GM19372 (cell line): ENCODE measurements at regions not wholly inside any gene's neighbourhood (a gene's known extent, or its start where the extent isn't known, plus 50 kb on each side); places are given as distances from the start of the nearest gene placed in this dataset.
"Not testable (repeated sequence)": the region's sequence is repeated elsewhere in the genome, so short reads cannot be mapped to it uniquely, and the experiment has no call there.

Experiments used
- ATAC-seq: cut with Tn5 transposase; IDR thresholded peaks from one replicate; pipeline ENCODE4 v1.9.1; 2021; ENCODE audit warnings: mild to moderate bottlenecking, low read depth, moderate library complexity; ENCODE audit not compliant: unreplicated experiment

DNA sequence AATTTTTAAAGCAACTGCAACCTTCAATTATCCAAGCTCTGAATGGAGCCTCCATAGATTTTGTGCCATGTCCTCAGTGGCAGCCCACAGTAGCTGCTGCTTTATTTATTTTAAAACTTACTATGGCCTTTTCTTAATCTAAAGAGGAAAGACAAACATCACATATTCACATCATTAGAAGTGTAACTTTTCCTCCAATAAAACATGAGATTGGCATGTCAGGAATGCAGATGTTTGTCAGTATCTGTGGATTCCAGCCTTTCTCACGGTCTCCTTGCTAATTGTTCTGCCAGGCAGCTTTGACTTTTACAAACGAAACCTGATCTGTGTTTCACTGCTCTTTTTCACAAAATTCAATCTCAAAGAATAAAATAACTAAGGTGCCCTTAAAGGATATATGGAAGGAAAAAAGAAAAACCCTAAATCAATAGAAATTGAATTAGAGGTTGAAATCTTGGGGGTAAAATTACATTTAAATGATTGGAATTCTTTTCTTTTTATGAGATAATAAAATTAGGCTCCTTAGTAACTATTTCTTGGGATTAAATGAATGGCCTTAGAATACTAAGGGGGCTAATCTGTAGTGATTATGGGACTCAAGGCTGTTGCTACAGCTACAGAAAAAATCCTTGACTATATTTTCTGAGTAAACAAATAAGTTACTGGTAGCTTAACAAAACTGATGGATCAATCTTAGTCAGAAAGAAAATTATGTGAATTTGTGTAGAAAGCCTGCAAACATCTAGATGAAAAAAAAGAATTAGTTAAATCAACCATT is 151.3 kb downstream of the RTL9 start:
- ATAC-seq: no peak

DNA sequence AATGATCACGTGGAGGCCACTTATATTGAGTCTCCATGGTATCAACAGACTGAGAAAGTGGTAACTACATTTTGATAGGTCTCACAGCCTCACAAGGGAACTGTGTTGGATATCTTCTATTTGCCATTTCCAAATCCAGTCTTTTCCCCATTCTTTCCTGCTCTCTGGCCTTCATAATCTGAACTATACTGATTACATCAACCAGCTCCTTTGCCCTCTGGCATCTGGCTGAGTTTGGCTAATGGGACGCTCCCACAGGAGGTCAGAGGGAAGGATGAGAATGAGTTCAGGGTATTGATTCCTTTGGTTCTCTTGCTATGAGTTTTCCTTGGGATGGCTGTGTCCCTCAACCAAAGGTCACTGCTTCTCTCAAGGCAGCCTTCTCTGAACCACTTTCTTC is 152.6 kb downstream of the RTL9 start:
- ATAC-seq: no peak

DNA sequence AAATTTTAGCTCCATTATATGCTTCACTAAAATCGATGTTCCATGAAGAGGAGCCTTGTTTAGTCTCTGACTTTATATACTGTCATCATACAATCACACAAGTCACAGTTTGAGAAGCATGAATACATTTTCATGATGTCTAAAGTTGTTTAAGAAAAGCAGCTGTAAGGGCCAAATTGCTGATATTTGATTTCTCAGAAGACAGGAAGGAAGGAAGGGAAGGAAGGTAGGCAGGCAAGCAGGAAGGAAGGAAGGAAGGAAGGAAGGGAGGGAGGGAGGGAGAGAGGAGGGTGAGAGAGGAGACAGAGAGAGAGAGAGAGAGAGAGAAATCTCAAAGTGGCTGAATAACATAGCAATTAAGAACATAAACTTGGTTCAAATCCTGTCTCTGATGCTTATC is 153.7 kb downstream of the RTL9 start:
- no peak for ATAC-seq

DNA sequence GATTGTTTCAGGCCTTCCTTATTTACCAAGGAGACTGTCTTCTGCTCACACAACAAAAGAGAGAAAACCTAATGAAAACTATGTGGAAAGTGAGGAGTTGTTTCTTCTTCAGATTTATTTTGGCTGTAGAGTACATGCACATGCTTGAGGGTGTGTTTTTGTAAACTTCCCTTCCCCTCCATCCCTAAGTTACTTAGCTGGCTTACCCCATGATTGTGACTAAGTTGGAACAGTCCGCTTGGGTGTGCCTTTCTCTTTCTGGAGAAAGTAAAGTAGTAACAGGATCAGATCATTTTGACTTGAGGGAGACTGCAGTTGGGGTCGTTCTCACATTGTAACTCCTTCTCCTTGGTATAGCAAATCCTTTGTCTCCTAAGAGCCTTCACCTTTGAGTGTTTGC is 155.9 kb downstream of the RTL9 start:
- ATAC-seq: no peak

DNA sequence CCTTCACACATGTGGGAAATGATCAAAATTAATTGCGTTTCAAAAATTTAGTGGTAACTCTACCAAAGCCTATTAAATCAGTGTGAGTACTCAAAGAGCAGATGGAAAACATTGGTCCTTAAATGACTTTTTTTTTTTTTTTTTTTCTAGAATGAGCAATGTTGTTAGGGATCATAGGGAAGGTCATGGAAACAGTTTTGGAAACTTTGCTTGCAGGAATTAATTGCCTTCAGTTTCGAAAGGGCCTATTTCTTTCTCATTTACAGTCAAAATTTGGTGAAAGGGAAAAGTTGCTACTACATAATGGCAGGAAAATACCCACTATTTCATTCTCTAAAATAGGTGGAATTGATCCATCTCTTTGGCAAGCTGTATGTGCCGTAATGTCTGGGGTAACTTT is 160.9 kb downstream of the RTL9 start:
- no peak for ATAC-seq

DNA sequence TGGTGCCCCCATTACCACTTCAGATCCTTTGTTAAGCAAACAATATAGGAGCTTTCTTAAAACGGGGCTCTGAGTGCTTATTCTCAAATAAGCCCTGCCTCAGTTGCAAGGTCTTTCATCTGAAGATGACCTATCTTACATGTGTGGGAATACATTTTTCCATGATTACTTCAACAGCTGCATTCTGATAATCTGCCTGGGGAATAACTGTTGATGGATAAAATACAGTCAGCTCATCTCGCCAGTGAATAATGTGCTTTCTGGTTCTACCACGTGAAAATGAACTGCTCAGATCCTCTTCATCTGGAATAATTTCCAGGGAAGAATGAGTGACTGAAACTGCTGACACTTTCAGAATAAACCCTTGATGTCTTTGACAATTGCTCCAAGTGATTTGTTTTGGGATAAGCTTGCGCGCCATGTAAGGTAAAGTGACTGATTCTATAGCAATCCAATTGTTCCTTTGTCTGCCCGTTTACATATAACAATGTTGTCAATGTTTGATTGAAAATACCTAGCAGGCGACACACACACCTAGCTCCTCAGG is 161.3 kb downstream of the RTL9 start:
- no peak for ATAC-seq

DNA sequence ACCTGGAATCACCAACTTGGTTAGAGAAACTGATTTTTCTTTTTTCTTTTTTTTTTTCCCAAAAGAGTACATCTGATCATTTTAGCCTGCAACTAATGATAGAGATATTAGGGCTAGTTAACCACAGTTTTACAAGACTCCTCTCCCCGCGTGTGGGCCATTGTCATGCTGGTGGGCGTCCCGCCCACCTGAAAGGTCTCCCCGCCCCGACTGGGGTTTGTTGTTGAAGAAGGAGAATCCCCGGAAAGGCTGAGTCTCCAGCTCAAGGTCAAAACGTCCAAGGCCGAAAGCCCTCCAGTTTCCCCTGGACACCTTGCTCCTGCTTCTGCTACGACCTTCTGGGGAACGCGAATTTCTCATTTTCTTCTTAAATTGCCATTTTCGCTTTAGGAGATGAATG is 162.0 kb downstream of the RTL9 start:
- ATAC-seq: not testable (repeated sequence)

DNA sequence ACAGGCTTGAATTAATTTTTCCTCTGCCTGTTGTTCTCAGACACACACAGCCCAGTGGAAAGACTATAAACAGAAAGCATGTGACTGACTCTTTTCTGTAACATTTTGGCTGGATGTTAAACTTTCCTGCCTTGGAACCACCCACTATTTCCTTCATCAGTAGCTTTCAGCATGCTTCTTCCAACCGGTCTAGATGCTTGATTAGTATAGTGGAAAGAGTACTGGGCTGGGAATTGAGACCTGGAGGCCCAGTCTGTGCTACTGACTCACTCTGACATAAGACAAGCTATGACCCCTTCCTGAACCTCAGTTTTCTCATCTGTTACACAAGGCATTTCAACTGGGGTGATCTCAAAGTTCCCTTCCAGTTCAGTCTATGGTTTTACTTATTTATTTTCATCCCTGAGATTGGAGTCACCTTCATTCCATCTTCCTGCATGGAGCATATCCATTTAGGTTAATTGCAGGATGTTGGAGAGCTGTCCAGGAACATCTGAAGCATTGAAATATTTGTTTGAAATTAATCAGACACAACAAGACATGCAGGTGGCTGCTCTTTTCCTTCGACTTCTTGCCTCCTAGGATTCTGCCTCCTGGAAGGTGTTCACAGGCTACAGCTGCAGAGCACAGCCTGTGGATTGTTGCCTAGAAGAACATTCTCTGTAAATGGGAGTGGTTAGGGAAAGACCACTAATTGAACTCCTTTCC is 173.4 kb downstream of the RTL9 start:
- no peak for ATAC-seq

DNA sequence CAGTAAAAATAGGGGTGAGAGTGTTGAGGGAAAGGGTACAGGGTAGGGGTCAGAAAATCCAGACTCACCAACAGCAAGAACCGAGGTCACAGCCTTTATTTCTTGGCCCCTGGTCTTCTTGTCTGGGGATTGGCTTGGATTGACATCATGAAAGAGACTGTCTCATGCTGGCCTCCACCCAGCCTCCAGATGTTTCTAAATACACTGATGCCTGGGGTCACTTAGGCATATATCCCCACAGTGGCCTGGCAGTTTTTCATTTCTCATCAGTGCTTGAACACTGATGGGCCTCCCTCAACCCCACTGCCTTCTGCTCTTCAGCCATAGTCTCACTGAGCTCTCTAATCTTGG is 173.9 kb downstream of the RTL9 start:
- no peak for ATAC-seq

DNA sequence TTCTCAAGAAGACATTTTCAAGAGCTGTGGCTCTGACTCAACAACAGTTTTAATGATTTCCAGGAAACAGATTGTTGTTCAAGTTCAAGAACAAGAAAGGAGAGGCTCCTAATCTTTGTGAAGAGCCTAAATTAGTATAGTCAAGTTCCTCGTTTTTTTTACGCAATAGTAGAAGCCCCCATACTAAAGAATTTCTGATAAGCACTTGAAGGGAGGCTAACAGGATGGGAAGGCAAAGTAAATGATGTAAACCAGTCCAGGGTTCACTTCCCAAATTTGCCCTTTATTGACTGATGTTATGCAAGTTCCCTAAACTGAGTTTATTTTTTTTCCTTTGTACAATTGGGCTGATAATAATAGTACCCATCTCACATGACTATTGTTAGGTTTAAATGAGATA is 178.2 kb downstream of the RTL9 start:
- no peak for ATAC-seq

DNA sequence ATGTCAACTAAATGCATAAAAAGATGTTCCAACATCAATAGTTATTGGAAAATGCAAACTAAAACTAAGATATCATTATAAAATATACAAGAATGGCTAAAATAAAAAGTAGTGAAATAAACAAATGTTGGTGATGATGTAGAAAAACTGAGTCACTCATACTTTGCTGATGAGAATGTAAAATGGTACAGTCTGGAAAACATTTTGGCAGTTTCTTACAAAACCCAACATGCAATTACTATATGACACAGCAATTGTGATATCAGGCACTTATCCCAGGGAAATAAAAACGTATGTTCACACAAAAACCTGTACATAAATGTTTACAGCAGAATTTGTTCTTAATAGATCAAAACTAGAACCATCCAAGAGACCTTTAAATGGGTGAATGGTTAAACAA is 182.6 kb downstream of the RTL9 start:
- ATAC-seq: no peak

DNA sequence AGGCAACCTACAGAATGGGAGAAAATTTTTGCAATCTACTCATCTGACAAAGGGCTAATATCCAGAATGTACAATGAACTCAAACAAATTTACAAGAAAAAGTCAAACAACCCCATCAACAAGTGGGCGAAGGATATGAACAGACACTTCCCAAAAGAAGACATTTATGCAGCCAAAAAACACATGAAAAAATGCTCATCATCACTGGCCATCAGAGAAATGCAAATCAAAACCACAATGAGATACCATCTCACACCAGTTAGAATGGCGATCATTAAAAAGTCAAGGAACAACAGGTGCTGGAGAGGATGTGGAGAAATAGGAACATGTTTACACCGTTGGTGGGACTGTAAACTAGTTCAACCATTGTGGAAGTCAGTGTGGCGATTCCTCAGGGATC is 192.2 kb downstream of the RTL9 start:
- ATAC-seq: not testable (repeated sequence)

DNA sequence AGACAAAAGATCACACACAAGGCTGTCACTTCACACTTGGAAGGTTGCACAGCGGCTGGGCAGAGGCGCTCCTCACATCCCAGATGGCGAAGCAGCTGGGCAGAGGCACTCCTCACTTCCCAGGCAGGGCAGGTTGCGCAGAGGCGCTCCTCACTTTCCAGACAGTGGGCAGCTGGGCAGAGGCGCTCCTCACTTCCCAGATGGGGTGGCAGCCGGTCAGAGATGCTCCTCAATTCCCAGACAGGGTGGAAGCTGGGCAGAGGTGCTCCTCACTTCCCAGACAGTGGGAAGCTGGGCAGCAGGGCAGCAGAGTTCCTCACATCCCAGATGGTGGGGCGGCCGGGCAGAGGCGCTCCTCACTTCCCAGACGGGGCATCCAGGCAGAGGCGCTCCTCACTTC is 199.2 kb downstream of the RTL9 start:
- no peak for ATAC-seq

DNA sequence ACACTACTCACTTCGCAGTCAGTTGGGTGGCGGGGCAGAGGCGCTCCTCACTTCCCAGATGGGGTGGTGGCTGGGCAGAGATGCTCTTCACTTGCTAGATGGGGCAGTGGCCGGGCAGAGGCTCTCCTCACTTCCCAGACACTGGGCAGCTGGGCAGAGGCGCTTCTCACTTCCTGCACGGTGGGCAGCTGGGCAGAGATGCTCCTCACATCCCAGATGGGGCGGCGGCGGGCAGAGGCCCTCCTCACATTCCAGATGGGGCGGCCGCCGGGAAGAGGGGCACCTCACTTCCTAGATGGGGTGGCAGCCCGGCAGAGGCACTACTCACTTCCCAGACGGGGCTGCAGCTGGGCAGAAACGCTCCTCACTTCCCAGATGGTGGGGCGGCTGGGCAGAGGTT is 199.8 kb downstream of the RTL9 start:
- ATAC-seq: no peak

DNA sequence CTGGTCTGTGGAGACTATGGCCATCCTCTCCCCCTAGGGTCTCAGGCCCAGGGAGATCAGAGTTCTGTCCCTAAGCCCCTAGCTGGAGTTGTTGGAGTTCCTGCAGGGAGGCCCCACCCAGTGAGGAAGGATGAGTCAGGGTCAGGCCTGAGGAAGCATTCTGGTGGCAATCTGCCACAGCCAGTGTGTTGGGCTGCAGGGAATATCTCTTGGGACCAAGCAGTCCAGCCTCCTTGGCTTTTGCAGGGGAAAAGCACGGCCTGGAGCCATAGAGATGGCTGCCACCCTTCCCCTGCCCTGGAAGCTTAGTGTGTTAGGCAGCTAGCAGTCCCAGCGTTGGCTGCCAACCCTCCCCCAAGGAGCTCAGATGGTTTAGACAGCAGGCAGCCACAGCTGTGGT is 202.4 kb downstream of the RTL9 start:
- ATAC-seq: no peak

DNA sequence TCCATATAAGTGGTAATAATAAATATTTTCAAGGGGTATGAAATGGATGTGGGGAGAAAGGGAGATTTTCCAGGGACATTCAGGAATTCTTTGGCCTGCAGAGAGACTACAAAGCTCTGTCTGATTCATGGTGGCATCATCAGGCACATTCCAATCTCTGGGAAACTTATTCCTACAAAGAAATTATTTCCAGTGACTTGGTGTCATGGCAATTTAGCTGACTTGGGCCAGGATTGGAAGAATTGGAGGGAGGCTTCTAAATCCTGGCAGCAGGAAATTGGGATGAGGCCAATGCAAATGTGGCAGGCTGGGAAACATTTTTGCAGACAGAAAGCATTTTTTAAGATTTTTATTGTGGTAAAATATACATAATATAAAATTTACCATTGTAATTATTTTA is 204.6 kb downstream of the RTL9 start:
- ATAC-seq: no peak

DNA sequence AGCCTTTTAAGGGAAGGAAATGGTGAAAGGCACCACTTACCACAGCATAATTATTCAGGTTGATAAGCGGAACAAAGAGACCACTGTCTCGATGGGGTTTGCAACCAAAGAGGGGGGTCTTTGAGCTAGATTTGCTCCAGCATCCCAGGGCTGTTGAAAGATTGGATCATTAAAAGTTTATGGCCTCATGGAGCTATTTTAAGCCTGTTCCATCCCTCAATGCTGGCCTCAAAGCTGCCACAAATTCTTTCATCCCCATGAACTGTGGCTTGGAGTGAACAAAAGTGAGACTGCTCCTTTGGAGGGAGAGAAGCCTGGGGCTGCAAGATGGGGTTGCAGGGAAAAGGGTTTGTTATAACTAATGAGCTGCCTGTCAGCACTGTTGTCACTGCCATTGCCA is 209.8 kb downstream of the RTL9 start:
- no peak for ATAC-seq

DNA sequence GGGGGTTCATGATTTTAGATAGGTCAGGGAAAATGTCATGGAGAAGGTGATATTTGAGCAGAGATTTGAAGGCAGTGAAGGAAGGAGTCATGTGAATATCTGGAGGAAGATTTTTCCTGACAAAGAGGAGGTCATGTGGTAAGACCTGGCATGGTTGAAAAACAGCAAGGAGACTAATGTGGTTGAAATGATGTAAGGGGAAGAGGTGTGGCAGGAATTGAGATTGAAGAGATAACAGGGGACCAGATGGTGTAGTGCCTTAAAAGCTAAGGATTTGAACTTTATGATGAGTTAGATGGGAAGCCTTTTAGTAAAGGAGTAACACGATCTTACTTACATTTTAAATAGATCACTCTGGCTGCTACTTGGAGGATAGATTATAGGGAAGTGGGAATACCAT is 210.9 kb downstream of the RTL9 start:
- ATAC-seq: no peak

DNA sequence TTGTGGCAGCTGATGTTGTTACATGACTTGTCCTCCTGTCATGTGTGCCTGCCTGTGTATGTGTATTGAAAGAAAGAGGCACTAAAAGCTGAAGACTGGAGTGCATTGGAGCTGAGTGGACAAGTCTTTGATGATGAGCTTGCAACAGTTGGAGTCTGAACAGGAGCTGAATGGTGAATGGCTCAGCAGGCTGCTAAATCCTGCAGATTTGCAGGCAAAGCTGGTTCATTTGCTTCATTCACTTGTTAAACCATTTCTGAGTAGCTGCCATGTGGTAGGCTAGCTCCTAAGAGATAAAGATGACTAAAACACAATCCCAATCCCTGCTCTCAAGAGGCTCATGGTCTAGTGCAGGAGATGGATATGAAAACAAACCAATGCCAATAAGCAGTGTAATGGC is 217.3 kb downstream of the CHRDL1 start:
- ATAC-seq: no peak

DNA sequence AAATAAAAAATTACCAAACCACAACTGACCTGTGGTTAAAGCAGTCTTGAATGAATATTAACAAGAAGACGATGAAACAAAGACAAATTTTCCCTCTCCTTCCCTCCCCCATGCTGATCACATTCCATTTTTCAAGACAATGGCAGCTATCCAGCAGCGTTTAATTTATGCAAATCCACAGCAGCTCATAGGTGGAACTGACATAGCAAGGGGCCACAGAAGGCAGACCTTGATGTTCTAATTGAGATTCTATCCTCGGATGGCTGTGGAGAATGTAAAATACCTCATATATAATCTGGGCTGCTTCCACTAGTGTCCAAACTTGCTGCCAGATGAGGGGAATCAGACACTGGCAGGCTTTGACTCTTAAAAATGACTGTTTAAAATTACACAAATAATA is 211.5 kb downstream of the CHRDL1 start:
- no peak for ATAC-seq

DNA sequence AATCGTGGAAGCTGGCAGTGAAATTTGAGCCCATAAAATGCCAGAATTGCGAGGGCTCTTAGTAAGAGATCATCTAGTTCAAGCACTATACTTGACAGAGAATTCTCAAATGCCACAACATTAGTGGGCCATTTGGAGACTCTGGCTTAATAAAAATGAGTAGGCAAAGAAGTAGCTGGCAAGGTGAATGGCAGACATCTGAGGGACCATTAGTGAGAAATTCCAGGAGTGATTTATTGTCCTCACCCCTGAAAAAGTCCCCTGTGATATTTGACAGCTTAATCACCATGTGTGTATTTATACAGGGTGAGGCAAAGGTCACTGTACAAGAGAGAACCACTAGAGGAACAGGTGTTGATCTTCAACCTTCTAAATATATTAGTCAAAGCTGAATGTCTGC is 207.5 kb downstream of the CHRDL1 start:
- no peak for ATAC-seq

DNA sequence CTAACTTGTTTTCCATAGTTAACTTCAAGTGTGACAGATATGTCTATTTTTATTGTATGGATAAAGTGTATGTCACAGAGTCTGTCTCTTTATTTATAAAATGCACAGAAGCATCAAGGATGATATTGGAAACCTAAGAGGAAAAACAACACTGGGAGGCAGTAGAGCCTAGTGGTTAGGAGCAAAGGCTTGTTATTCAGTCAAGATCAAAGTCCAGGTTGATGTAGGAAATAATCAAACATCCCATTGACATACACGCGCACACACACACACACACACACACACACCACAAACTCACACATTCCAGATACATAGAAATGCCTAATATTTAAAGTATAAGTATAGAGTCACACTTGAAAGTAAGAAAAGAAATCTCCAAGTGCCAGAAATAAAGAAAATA is 206.8 kb downstream of the CHRDL1 start:
- no peak for ATAC-seq
